ENCODE measurements at regions not wholly inside any gene's neighbourhood (a gene's known extent, or its start where the extent isn't known, plus 50 kb on each side); places are given as distances from the start of the nearest gene placed in this dataset.

- in situ Hi-C loops (cut with MboI) (no loop called here), intact Hi-C loops (cut with micrococcal nuclease; ENCODE audit: unreplicated experiment) (no loop called here)
- ATAC-seq (no peak), DNase-seq (ENCODE audit: low read depth, low spot score) (no peak), FAIRE-seq (no peak)
- Histone ChIP-seq H3K9me3 (replicated peaks; ENCODE audit: control insufficient read depth, insufficient read depth, low read length) (no peaks in the 10 kb centered on the region), H2AFZ (ENCODE audit: control insufficient read depth, low read depth, low read length) (no peak overlapping the region), H3K27me3 (replicated peaks in 1 of 2; ENCODE audit: control insufficient read depth in 2 of 2, insufficient read depth in 2 of 2, low read length in 1 of 2) (no peaks in the 10 kb centered on the region), H3K4me2 (ENCODE audit: control insufficient read depth, insufficient read depth) (no peak overlapping the region), H3K36me3 (ENCODE audit: control insufficient read depth in 2 of 2, insufficient read depth in 2 of 2, low read length in 1 of 2) (no peaks in the 10 kb centered on the region), H4K20me1 (ENCODE audit: control insufficient read depth, insufficient read depth) (no peaks in the 10 kb centered on the region), H3K9ac (ENCODE audit: control insufficient read depth, insufficient read depth, low read length) (no peak overlapping the region), H3K4me1 (ENCODE audit: control insufficient read depth, insufficient read depth, low read length) (no peaks in the 10 kb centered on the region), H3K4me3 (no peak overlapping the region), H3K27ac (ENCODE audit: control insufficient read depth, insufficient read depth) (no peak overlapping the region), H3K79me2 (ENCODE audit: control insufficient read depth, insufficient read depth, low read length) (no peaks in the 10 kb centered on the region)
- ChIA-PET SMC1A (ENCODE audit: uncharacterized antibody, unreplicated experiment) (no interaction called here), POLR2A (no interaction called here), RAD21 (ENCODE audit: unreplicated experiment) (no interaction called here), CTCF (no interaction called here)
- BruUV-seq (replicated peaks), result no TSS peak
- WGBS (ENCODE audit: insufficient coverage, insufficient replicate concordance, low lambda C conversion rate, missing lambda C conversion rate), result 37% methylated on average over 5 of the region's 5 CpGs
- no peak for TF ChIP-seq MAX (IDR thresholded peaks at IDR 0.05; ENCODE audit: low read depth, low read length)
- no peak for TF ChIP-seq JUNB (IDR thresholded peaks at IDR 0.05)
- TF ChIP-seq SP1 (IDR thresholded peaks at IDR 0.05; ENCODE audit: low read depth, low read length), result no peak
- no peak for TF ChIP-seq CTCF (IDR thresholded peaks at IDR 0.05 in 2 of 3, conservative IDR thresholded peaks at IDR 0.05 in 1 of 3; ENCODE audit: control insufficient read depth in 2 of 3, extremely low read depth in 1 of 3, insufficient read depth in 1 of 3, low read depth in 3 of 3, low read length in 3 of 3)
- no peak for TF ChIP-seq POLR2A (IDR thresholded peaks at IDR 0.05; ENCODE audit: low read depth, low read length)
- TF ChIP-seq RB1 (IDR thresholded peaks at IDR 0.05; ENCODE audit: borderline replicate concordance), result no peak
- no peak for TF ChIP-seq NBN (IDR thresholded peaks at IDR 0.05)
- no peak for TF ChIP-seq HSF1 (IDR thresholded peaks at IDR 0.05; ENCODE audit: low read depth, low read length)
- TF ChIP-seq PBX3 (IDR thresholded peaks at IDR 0.05; ENCODE audit: insufficient replicate concordance, low read depth, low read length), result no peak
- no peak for TF ChIP-seq KLF5 (IDR thresholded peaks at IDR 0.05; ENCODE audit: partially characterized antibody)
- TF ChIP-seq ELK1 (IDR thresholded peaks at IDR 0.05; ENCODE audit: low read depth, low read length), result no peak
- TF ChIP-seq HDGF (IDR thresholded peaks at IDR 0.05), result no peak
- TF ChIP-seq WRNIP1 (IDR thresholded peaks at IDR 0.05; ENCODE audit: borderline replicate concordance, low read depth, low read length), result no peak
- TF ChIP-seq E2F4 (IDR thresholded peaks at IDR 0.05; ENCODE audit: low read depth, low read length), result no peak
- no peak for TF ChIP-seq ZSCAN29 (IDR thresholded peaks at IDR 0.05)
- TF ChIP-seq SMC3 (IDR thresholded peaks at IDR 0.05; ENCODE audit: borderline replicate concordance, low read length), result no peak
- TF ChIP-seq ZNF622 (IDR thresholded peaks at IDR 0.05), result no peak
Observed at GRCh38 chr18:38456253-38456652, 890.7 kb upstream of the CELF4 start.

All from GM12878 (cell line).